Type B pancreatic cell (in vitro differentiated cells): ENCODE measurements at regions not wholly inside any gene's neighbourhood (a gene's known extent, or its start where the extent isn't known, plus 50 kb on each side); places are given as distances from the start of the nearest gene placed in this dataset.

Experiments
- DNase-seq: peaks from one replicate; pipeline ENCODE4 v3.0.0; 2021; ENCODE audit warnings: mixed read lengths; ENCODE audit not compliant: unreplicated experiment; ENCODE audit errors: extremely low spot score
- H3K27ac Mint-ChIP-seq: 2 replicates; pipeline ENCODE4 v1.8.0; 2021; ENCODE audit warnings: mild to moderate bottlenecking, mixed read lengths
- H3K27me3 Mint-ChIP-seq: 2 replicates; pipeline ENCODE4 v1.8.0; 2021; ENCODE audit warnings: mixed read lengths
- H3K36me3 Mint-ChIP-seq: 2 replicates; pipeline ENCODE4 v1.8.0; 2021; ENCODE audit warnings: mixed read lengths
- H3K4me1 Mint-ChIP-seq: one replicate; pipeline ENCODE4 v1.8.0; 2021; ENCODE audit warnings: mixed read lengths; ENCODE audit not compliant: unreplicated experiment
- H3K4me3 Mint-ChIP-seq: 2 replicates; pipeline ENCODE4 v1.8.0; 2021; ENCODE audit warnings: mild to moderate bottlenecking, mixed read lengths
- H3K9me3 Mint-ChIP-seq: 2 replicates; pipeline ENCODE4 v1.8.0; 2021; ENCODE audit warnings: mixed read lengths
- TF ChIP-seq, protein P1 (sequence below): fragments of 200-600 bp; sonication (generic); conservative IDR thresholded peaks from 2 replicates; pipeline ENCODE4 v1.5.0; 2021; ENCODE audit warnings: antibody characterized with exemption, mild to moderate bottlenecking

GRCh38 chr13:50708461-50708860 is 135.0 kb downstream of the DLEU7 start:
- Mint-ChIP-seq H3K27me3 (no peaks in the 10 kb centered on the region), H3K36me3 (no peaks in the 10 kb centered on the region), H3K4me3 (no peak overlapping the region), H3K9me3 (peaks cover 4% of the 10 kb centered on the region), H3K27ac (no peak overlapping the region), H3K4me1 (peaks cover 17% of the 10 kb centered on the region)
- TF ChIP-seq, protein P1, sequence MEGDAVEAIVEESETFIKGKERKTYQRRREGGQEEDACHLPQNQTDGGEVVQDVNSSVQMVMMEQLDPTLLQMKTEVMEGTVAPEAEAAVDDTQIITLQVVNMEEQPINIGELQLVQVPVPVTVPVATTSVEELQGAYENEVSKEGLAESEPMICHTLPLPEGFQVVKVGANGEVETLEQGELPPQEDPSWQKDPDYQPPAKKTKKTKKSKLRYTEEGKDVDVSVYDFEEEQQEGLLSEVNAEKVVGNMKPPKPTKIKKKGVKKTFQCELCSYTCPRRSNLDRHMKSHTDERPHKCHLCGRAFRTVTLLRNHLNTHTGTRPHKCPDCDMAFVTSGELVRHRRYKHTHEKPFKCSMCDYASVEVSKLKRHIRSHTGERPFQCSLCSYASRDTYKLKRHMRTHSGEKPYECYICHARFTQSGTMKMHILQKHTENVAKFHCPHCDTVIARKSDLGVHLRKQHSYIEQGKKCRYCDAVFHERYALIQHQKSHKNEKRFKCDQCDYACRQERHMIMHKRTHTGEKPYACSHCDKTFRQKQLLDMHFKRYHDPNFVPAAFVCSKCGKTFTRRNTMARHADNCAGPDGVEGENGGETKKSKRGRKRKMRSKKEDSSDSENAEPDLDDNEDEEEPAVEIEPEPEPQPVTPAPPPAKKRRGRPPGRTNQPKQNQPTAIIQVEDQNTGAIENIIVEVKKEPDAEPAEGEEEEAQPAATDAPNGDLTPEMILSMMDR = no peak
- no peak for DNase-seq

- peaks cover 21% of the 10 kb centered on the region for H3K4me1 Mint-ChIP-seq
- no peak overlapping the region for H3K4me3 Mint-ChIP-seq
- TF ChIP-seq, protein P1 = no peak
- H3K9me3 Mint-ChIP-seq = peaks cover 8% of the 10 kb centered on the region
- no peaks in the 10 kb centered on the region for H3K27me3 Mint-ChIP-seq
- no peak for DNase-seq
- H3K27ac Mint-ChIP-seq = no peak overlapping the region
- H3K36me3 Mint-ChIP-seq = no peaks in the 10 kb centered on the region
These were observed 134.4 kb downstream of the DLEU7 start for GRCh38 chr13:50709058-50709457.

GRCh38 chr13:50711131-50711815 is 132.2 kb downstream of the DLEU7 start:
- peaks cover 24% of the 10 kb centered on the region for H3K4me1 Mint-ChIP-seq
- no peaks in the 10 kb centered on the region for H3K27me3 Mint-ChIP-seq
- DNase-seq = no peak
- TF ChIP-seq, protein P1 = no peak
- peaks cover 12% of the 10 kb centered on the region for H3K9me3 Mint-ChIP-seq
- H3K4me3 Mint-ChIP-seq = no peak overlapping the region
- no peaks in the 10 kb centered on the region for H3K36me3 Mint-ChIP-seq
- no peak overlapping the region for H3K27ac Mint-ChIP-seq

- H3K4me1 Mint-ChIP-seq = peaks cover 24% of the 10 kb centered on the region
- no peaks in the 10 kb centered on the region for H3K27me3 Mint-ChIP-seq
- no peak overlapping the region for H3K4me3 Mint-ChIP-seq
- peaks cover 12% of the 10 kb centered on the region for H3K9me3 Mint-ChIP-seq
- no peaks in the 10 kb centered on the region for H3K36me3 Mint-ChIP-seq
- no peak for DNase-seq
- TF ChIP-seq, protein P1 = no peak
- H3K27ac Mint-ChIP-seq = no peak overlapping the region
These were observed 131.5 kb downstream of the DLEU7 start for GRCh38 chr13:50711996-50712395.

- H3K27ac Mint-ChIP-seq = no peak overlapping the region
- H3K36me3 Mint-ChIP-seq = no peaks in the 10 kb centered on the region
- TF ChIP-seq, protein P1 = no peak
- peaks cover 12% of the 10 kb centered on the region for H3K9me3 Mint-ChIP-seq
- H3K4me1 Mint-ChIP-seq = peaks cover 24% of the 10 kb centered on the region
- no peak overlapping the region for H3K4me3 Mint-ChIP-seq
- no peak for DNase-seq
- no peaks in the 10 kb centered on the region for H3K27me3 Mint-ChIP-seq
These were observed 131.0 kb downstream of the DLEU7 start for GRCh38 chr13:50712456-50712855.
